ENCODE measurements at regions not wholly inside any gene's neighbourhood (a gene's known extent, or its start where the extent isn't known, plus 50 kb on each side); places are given as distances from the start of the nearest gene placed in this dataset.

GRCh38 chr3:18797378-18797777 lies 350.9 kb upstream of the KCNH8 start:
- no peak for DNase-seq (ENCODE audit: low read depth in 1 of 2, low spot score in 2 of 2)
- H2AK5ac ChIP-seq (ENCODE audit: low read depth, low read length): no peak overlapping the region
- CTCF ChIA-PET (ENCODE audit: partially characterized antibody): interaction anchor here (0.8 kb wide), 1 partner anchor 364 kb away, joined by 4 read pairs; no protein-coding TSS in a partner anchor
- no peaks in the 10 kb centered on the region for H3K23me2 ChIP-seq (ENCODE audit: low read depth, low read length)
- no peak overlapping the region for H3K9ac ChIP-seq (replicated peaks in 1 of 4; ENCODE audit: extremely low read depth in 1 of 4, low read depth in 3 of 4, low read length in 3 of 4)
- H3K79me1 ChIP-seq (ENCODE audit: low read depth, low read length): no peaks in the 10 kb centered on the region
- no peak overlapping the region for H3K18ac ChIP-seq (ENCODE audit: extremely low read depth, low read length)
- no peaks in the 10 kb centered on the region for H3K79me2 ChIP-seq (ENCODE audit: control insufficient read depth in 1 of 2, insufficient read depth in 2 of 2, low read length in 2 of 2)
- no peak overlapping the region for H2BK120ac ChIP-seq (replicated peaks; ENCODE audit: low read depth, low read length)
- no peak overlapping the region for H2BK15ac ChIP-seq (ENCODE audit: low read length)
- no peak overlapping the region for H2BK12ac ChIP-seq (ENCODE audit: low read depth, low read length)
- H3K4ac ChIP-seq (replicated peaks; ENCODE audit: insufficient read length, low read depth, low read length): no peak overlapping the region
- no peak overlapping the region for H3K27ac ChIP-seq (ENCODE audit: low read depth, low read length)
- no peaks in the 10 kb centered on the region for H3K36me3 ChIP-seq (ENCODE audit: control insufficient read depth in 2 of 4, insufficient read depth in 4 of 4, low read length in 3 of 4)
- H3K4me2 ChIP-seq (ENCODE audit: insufficient read depth in 1 of 2, low read depth in 2 of 2, low read length in 2 of 2): no peak overlapping the region
- no peak overlapping the region for H3K14ac ChIP-seq (ENCODE audit: insufficient read length)
- no peak overlapping the region for H4K5ac ChIP-seq (ENCODE audit: insufficient read length, low read depth, low read length)
- no peak overlapping the region for H2AFZ ChIP-seq (ENCODE audit: low read length)
- no peaks in the 10 kb centered on the region for H4K20me1 ChIP-seq (replicated peaks in 1 of 2; ENCODE audit: control insufficient read depth in 1 of 2, insufficient read depth in 2 of 2, low read length in 2 of 2)
- whole genome bisulfite sequencing, 2 experiments (ENCODE audit: extremely low coverage in 1 of 2, insufficient coverage in 1 of 2, insufficient read length in 1 of 2, insufficient replicate concordance in 2 of 2, low coverage in 1 of 2, low lambda C conversion rate in 2 of 2, missing lambda C conversion rate in 1 of 2): 96% methylated on average over 3 of the region's 3 CpGs; no CpG with 5 or more reads in 1 of the 2 experiments
- POLR2A ChIA-PET (ENCODE audit: partially characterized antibody): no interaction called here
- no peak overlapping the region for H4K8ac ChIP-seq (ENCODE audit: extremely low read depth, insufficient read depth, low read length)
- no peaks in the 10 kb centered on the region for H3K9me3 ChIP-seq (ENCODE audit: insufficient read depth in 2 of 2, low read depth in 1 of 2, low read length in 1 of 2)
- no peak overlapping the region for H3K56ac ChIP-seq (replicated peaks; ENCODE audit: insufficient read length, low read depth, low read length)
- no peak overlapping the region for H4K91ac ChIP-seq (replicated peaks; ENCODE audit: insufficient read length, low read length)
- no peak overlapping the region for H3K23ac ChIP-seq (ENCODE audit: insufficient read length)
- H3K4me1 ChIP-seq (replicated peaks in 1 of 4; ENCODE audit: control insufficient read depth in 3 of 4, insufficient read depth in 4 of 4, low read length in 3 of 4): no peaks in the 10 kb centered on the region
- TF ChIP-seq HDAC6 (IDR thresholded peaks at IDR 0.05; ENCODE audit: low read depth, low read length) (no peak), CBX5 (IDR thresholded peaks at IDR 0.05; ENCODE audit: low read depth, low read length) (no peak)
- H2BK20ac ChIP-seq (ENCODE audit: low read length): no peak overlapping the region
- no peaks in the 10 kb centered on the region for H3K27me3 ChIP-seq (replicated peaks in 1 of 4; ENCODE audit: control insufficient read depth in 3 of 4, extremely low read depth in 1 of 4, insufficient read depth in 3 of 4, low read length in 3 of 4)
- no peak overlapping the region for H3K4me3 ChIP-seq (ENCODE audit: extremely low read depth in 1 of 4, insufficient read depth in 2 of 4, low read depth in 3 of 4, low read length in 4 of 4)
- no peak overlapping the region for H2BK5ac ChIP-seq (ENCODE audit: low read depth, low read length)
- FAIRE-seq: no peak

Measured in H1 (cell line).